Thoracic aorta (tissue), 2 donors: ENCODE measurements at regions not wholly inside any gene's neighbourhood (a gene's known extent, or its start where the extent isn't known, plus 50 kb on each side); places are given as distances from the start of the nearest gene placed in this dataset.
"Not testable (repeated sequence)": the region's sequence is repeated elsewhere in the genome, so short reads cannot be mapped to it uniquely, and the experiment has no call there.

Experiments
- ATAC-seq: fragments of 150-250 bp; one replicate; pipeline ENCODE4 v1.8.0; 2017; ENCODE audit warnings: low read depth; ENCODE audit not compliant: insufficient number of reproducible peaks, low FRiP score
- DNase-seq: peaks from one replicate; pipeline ENCODE4 v3.0.0-alpha.2; 2020; ENCODE audit warnings: low spot score
- H3K27ac ChIP-seq, 2 donors: fragments of 200-600 bp; sonication (generic); 1 replicate in 1 of 2; 2 replicates in 1 of 2; pipeline ENCODE4 v1.5.1; 2016; ENCODE audit warnings: mild to moderate bottlenecking in 2 of 2, moderate library complexity in 2 of 2
- H3K27me3 ChIP-seq: fragments of 200-600 bp; sonication (generic); replicated peaks from 2 replicates; pipeline ENCODE4 v1.6.0; 2016; ENCODE audit warnings: mild to moderate bottlenecking; ENCODE audit not compliant: insufficient read depth
- H3K36me3 ChIP-seq: fragments of 200-600 bp; sonication (generic); one replicate; pipeline ENCODE4 v1.5.1; 2016
- H3K4me1 ChIP-seq, 2 donors: fragments of 200-600 bp; sonication (generic); 1 replicate in 1 of 2; 2 replicates in 1 of 2; pipeline versions ENCODE4 v1.5.1 to v1.6.0; 2016; ENCODE audit warnings: low read depth in 2 of 2, mild to moderate bottlenecking in 1 of 2; ENCODE audit not compliant: control insufficient read depth in 1 of 2
- H3K4me3 ChIP-seq: fragments of 200-600 bp; sonication (generic); 2 replicates; pipeline ENCODE4 v1.5.1; 2016; ENCODE audit warnings: mild to moderate bottlenecking
- H3K9me3 ChIP-seq: fragments of 200-600 bp; sonication (generic); 2 replicates; pipeline ENCODE4 v1.5.1; 2016
- CTCF ChIP-seq: fragments of 200-600 bp; sonication (generic); IDR thresholded peaks from one replicate; pipeline ENCODE4 v1.5.1; 2019; ENCODE audit warnings: antibody characterized with exemption

GRCh38 chr2:180781276-180781675 is 199.1 kb upstream of the UBE2E3 start:
- Histone ChIP-seq H3K36me3 (no peaks in the 10 kb centered on the region), H3K4me1 (no peaks in the 10 kb centered on the region), H3K27me3 (no peaks in the 10 kb centered on the region), H3K27ac (no peak overlapping the region), H3K4me3 (no peak overlapping the region), H3K9me3 (no peaks in the 10 kb centered on the region)
- DNase-seq (no peak), ATAC-seq (no peak)
- no peak for TF ChIP-seq CTCF

- no peak for TF ChIP-seq CTCF
- H3K9me3 ChIP-seq: no peaks in the 10 kb centered on the region
- no peaks in the 10 kb centered on the region for H3K27me3 ChIP-seq
- ATAC-seq: no peak
- H3K36me3 ChIP-seq: no peaks in the 10 kb centered on the region
- no peak overlapping the region for H3K27ac ChIP-seq
- H3K4me3 ChIP-seq: no peak overlapping the region
- H3K4me1 ChIP-seq: no peaks in the 10 kb centered on the region
- no peak for DNase-seq
These were observed 202.1 kb upstream of the UBE2E3 start for GRCh38 chr2:180778291-180778690.

- Histone ChIP-seq H3K36me3 (no peaks in the 10 kb centered on the region), H3K4me1 (no peaks in the 10 kb centered on the region), H3K27me3 (no peaks in the 10 kb centered on the region), H3K27ac (no peak overlapping the region), H3K4me3 (no peak overlapping the region), H3K9me3 (no peaks in the 10 kb centered on the region)
- TF ChIP-seq CTCF: no peak
- no peak for DNase-seq
- ATAC-seq: no peak
These were observed 203.5 kb upstream of the UBE2E3 start for GRCh38 chr2:180776921-180777320.

GRCh38 chr2:180775711-180776110 is 204.7 kb upstream of the UBE2E3 start:
- TF ChIP-seq CTCF: no peak
- H3K4me1 ChIP-seq: no peaks in the 10 kb centered on the region
- ATAC-seq (no peak), DNase-seq (no peak)
- no peaks in the 10 kb centered on the region for H3K27me3 ChIP-seq
- H3K4me3 ChIP-seq: no peak overlapping the region
- no peak overlapping the region for H3K27ac ChIP-seq
- H3K9me3 ChIP-seq: no peaks in the 10 kb centered on the region
- no peaks in the 10 kb centered on the region for H3K36me3 ChIP-seq

GRCh38 chr2:180765316-180765715 is 215.1 kb upstream of the UBE2E3 start:
- H3K4me3 ChIP-seq, ATAC-seq, H3K9me3 ChIP-seq, H3K27ac ChIP-seq, DNase-seq, H3K4me1 ChIP-seq, H3K36me3 ChIP-seq, H3K27me3 ChIP-seq: not testable (repeated sequence)

GRCh38 chr2:180763263-180763989 is 217.0 kb upstream of the UBE2E3 start:
- no peaks in the 10 kb centered on the region for H3K4me1 ChIP-seq
- ATAC-seq: no peak
- DNase-seq: no peak

More at GRCh38 chr2:180763263-180763989, 217.0 kb upstream of the UBE2E3 start:
- no peak overlapping the region for H3K27ac ChIP-seq
- no peak overlapping the region for H3K4me3 ChIP-seq
- H3K27me3 ChIP-seq: no peaks in the 10 kb centered on the region
- H3K36me3 ChIP-seq: no peaks in the 10 kb centered on the region
- no peak for TF ChIP-seq CTCF
- H3K9me3 ChIP-seq: no peaks in the 10 kb centered on the region
